Hepatocyte (in vitro differentiated cells): ENCODE measurements at regions not wholly inside any gene's neighbourhood (a gene's known extent, or its start where the extent isn't known, plus 50 kb on each side); places are given as distances from the start of the nearest gene placed in this dataset.

Experiments
- DNase-seq: peaks from one replicate; pipeline ENCODE4 v3.0.0-alpha.2; 2016; ENCODE audit warnings: low spot score
- H2AFZ ChIP-seq: fragments of 200-600 bp; sonication (generic); 2 replicates; pipeline ENCODE4 v1.6.0; 2016; ENCODE audit warnings: antibody characterized with exemption, mild to moderate bottlenecking
- H3K27ac ChIP-seq: fragments of 200-600 bp; sonication (generic); 2 replicates; pipeline ENCODE4 v1.5.1; 2016; ENCODE audit warnings: mild to moderate bottlenecking
- H3K27me3 ChIP-seq: fragments of 200-600 bp; sonication (generic); 2 replicates; pipeline ENCODE4 v1.6.1; 2016
- H3K36me3 ChIP-seq: fragments of 200-600 bp; sonication (generic); replicated peaks from 2 replicates; pipeline ENCODE4 v1.5.1; 2016; ENCODE audit warnings: low read depth; ENCODE audit not compliant: insufficient read depth
- H3K4me1 ChIP-seq: fragments of 200-600 bp; sonication (generic); 2 replicates; pipeline ENCODE4 v1.5.1; 2016; ENCODE audit warnings: mild to moderate bottlenecking, moderate library complexity; ENCODE audit not compliant: insufficient read depth
- H3K4me2 ChIP-seq: fragments of 200-600 bp; sonication (generic); 2 replicates; pipeline ENCODE4 v1.6.0; 2016
- H3K4me3 ChIP-seq: fragments of 200-600 bp; sonication (generic); 2 replicates; pipeline ENCODE4 v1.5.1; 2016; ENCODE audit warnings: mild to moderate bottlenecking
- H3K79me2 ChIP-seq: fragments of 200-600 bp; sonication (generic); 2 replicates; pipeline ENCODE4 v1.6.0; 2017; ENCODE audit warnings: mild to moderate bottlenecking
- H3K9me2 ChIP-seq: fragments of 200-600 bp; sonication (generic); replicated peaks from 2 replicates; pipeline ENCODE4 v1.6.0; 2017; ENCODE audit warnings: mild to moderate bottlenecking; ENCODE audit not compliant: insufficient read depth
- H3K9me3 ChIP-seq: fragments of 200-600 bp; sonication (generic); 2 replicates; pipeline ENCODE4 v1.5.1; 2016; ENCODE audit warnings: low read depth, mild to moderate bottlenecking
- H4K20me1 ChIP-seq: fragments of 200-600 bp; sonication (generic); 2 replicates; pipeline ENCODE4 v1.6.0; 2016; ENCODE audit warnings: mild to moderate bottlenecking; ENCODE audit not compliant: insufficient read depth, poor library complexity, severe bottlenecking
- CTCF ChIP-seq: fragments of 200-600 bp; sonication (generic); IDR thresholded peaks from 2 replicates; pipeline ENCODE4 v1.5.1; 2016; ENCODE audit warnings: antibody characterized with exemption, mild to moderate bottlenecking; ENCODE audit not compliant: poor library complexity
- EZH2 ChIP-seq: fragments of 200-600 bp; sonication (generic); IDR thresholded peaks from 2 replicates; pipeline ENCODE4 v1.6.1; 2016; ENCODE audit warnings: antibody characterized with exemption, mild to moderate bottlenecking, borderline replicate concordance
- EZH2phosphoT487 ChIP-seq: fragments of 200-600 bp; sonication (generic); IDR thresholded peaks from one replicate; pipeline ENCODE4 v1.6.1; 2018; ENCODE audit warnings: antibody characterized with exemption, mild to moderate bottlenecking, low read depth, moderate library complexity; ENCODE audit not compliant: unreplicated experiment, severe bottlenecking
- WGBS: methylation state at CpG from one replicate; pipeline ENCODE4 v1.1.6; 2016; ENCODE audit warnings: low lambda C conversion rate; ENCODE audit errors: missing lambda C conversion rate; 5-methylcytosine and 5-hydroxymethylcytosine counted together

- DNase-seq, result no peak
- no peaks in the 10 kb centered on the region for H3K9me3 ChIP-seq
- no peak overlapping the region for H2AFZ ChIP-seq
- no peaks in the 10 kb centered on the region for H3K36me3 ChIP-seq
- H3K4me1 ChIP-seq, result no peaks in the 10 kb centered on the region
- H3K4me3 ChIP-seq, result no peak overlapping the region
- TF ChIP-seq EZH2 (no peak), CTCF (no peak), EZH2phosphoT487 (no peak)
- H4K20me1 ChIP-seq, result no peaks in the 10 kb centered on the region
- no peaks in the 10 kb centered on the region for H3K27me3 ChIP-seq
- no peaks in the 10 kb centered on the region for H3K79me2 ChIP-seq
- no peak overlapping the region for H3K27ac ChIP-seq
- no peak overlapping the region for H3K4me2 ChIP-seq
- H3K9me2 ChIP-seq, result no peaks in the 10 kb centered on the region
- WGBS, result 92% methylated on average over 7 of the region's 7 CpGs
Observed at GRCh38 chr3:70806556-70806955, 494.1 kb upstream of the MDFIC2 start.

- no peaks in the 10 kb centered on the region for H4K20me1 ChIP-seq
- no peaks in the 10 kb centered on the region for H3K9me3 ChIP-seq
- 96% methylated on average over 6 of the region's 6 CpGs for WGBS
- DNase-seq, result no peak
- no peak overlapping the region for H3K27ac ChIP-seq
- no peak overlapping the region for H2AFZ ChIP-seq
- H3K4me3 ChIP-seq, result no peak overlapping the region
- no peak for TF ChIP-seq EZH2phosphoT487
- TF ChIP-seq EZH2, result no peak
- no peak for TF ChIP-seq CTCF
- H3K9me2 ChIP-seq, result no peaks in the 10 kb centered on the region
- no peaks in the 10 kb centered on the region for H3K79me2 ChIP-seq
- no peaks in the 10 kb centered on the region for H3K27me3 ChIP-seq
- no peaks in the 10 kb centered on the region for H3K36me3 ChIP-seq
- H3K4me2 ChIP-seq, result no peak overlapping the region
- H3K4me1 ChIP-seq, result no peaks in the 10 kb centered on the region
Observed at GRCh38 chr3:70806021-70806420, 493.6 kb upstream of the MDFIC2 start.

GRCh38 chr3:70805061-70805889 is 492.8 kb upstream of the MDFIC2 start:
- H2AFZ ChIP-seq, result no peak overlapping the region
- H3K4me2 ChIP-seq, result no peak overlapping the region
- WGBS, result 94% methylated on average over 6 of the region's 6 CpGs

More at GRCh38 chr3:70805061-70805889, 492.8 kb upstream of the MDFIC2 start:
- H3K79me2 ChIP-seq, result no peaks in the 10 kb centered on the region
- H3K27ac ChIP-seq, result no peak overlapping the region
- H3K9me3 ChIP-seq, result no peaks in the 10 kb centered on the region
- no peaks in the 10 kb centered on the region for H3K36me3 ChIP-seq
- no peaks in the 10 kb centered on the region for H3K9me2 ChIP-seq
- no peak for DNase-seq
- no peaks in the 10 kb centered on the region for H4K20me1 ChIP-seq
- H3K4me1 ChIP-seq, result no peaks in the 10 kb centered on the region
- H3K27me3 ChIP-seq, result no peaks in the 10 kb centered on the region
- no peak overlapping the region for H3K4me3 ChIP-seq
- TF ChIP-seq CTCF, result no peak
- TF ChIP-seq EZH2, result no peak
- TF ChIP-seq EZH2phosphoT487, result no peak
